ENCODE measurements at regions not wholly inside any gene's neighbourhood (a gene's known extent, or its start where the extent isn't known, plus 50 kb on each side); places are given as distances from the start of the nearest gene placed in this dataset.

GRCh38 chr18:25853691-25854433 is 236.6 kb downstream of the SS18 start:
- no peak for DNase-seq
- no peak overlapping the region for H3K4me3 ChIP-seq
- no peaks in the 10 kb centered on the region for H3K4me1 ChIP-seq
- no peak overlapping the region for H3K27ac ChIP-seq
- no peak for TF ChIP-seq CTCF (IDR thresholded peaks at IDR 0.05)
- H3K9ac ChIP-seq (ENCODE audit: low read depth in 2 of 2, low read length in 2 of 2): no peak overlapping the region
- intact Hi-C loops (cut with DNase I): no loop called here
- H3K27me3 ChIP-seq: no peaks in the 10 kb centered on the region
- no peaks in the 10 kb centered on the region for H3K36me3 ChIP-seq
- H3K9me3 ChIP-seq: no peaks in the 10 kb centered on the region

GRCh38 chr18:25843791-25844190 is 246.6 kb downstream of the SS18 start:
- H3K27ac ChIP-seq: no peak overlapping the region
- no peaks in the 10 kb centered on the region for H3K9me3 ChIP-seq
- DNase-seq: no peak
- no peak for TF ChIP-seq CTCF (IDR thresholded peaks at IDR 0.05)
- H3K4me1 ChIP-seq: no peaks in the 10 kb centered on the region
- no peak overlapping the region for H3K9ac ChIP-seq (ENCODE audit: low read depth in 2 of 2, low read length in 2 of 2)
- H3K27me3 ChIP-seq: no peaks in the 10 kb centered on the region
- no peaks in the 10 kb centered on the region for H3K36me3 ChIP-seq
- no peak overlapping the region for H3K4me3 ChIP-seq
- intact Hi-C loops (cut with DNase I): no loop called here

- no peak for DNase-seq
- no peaks in the 10 kb centered on the region for H3K27me3 ChIP-seq
- H3K27ac ChIP-seq: no peak overlapping the region
- H3K4me1 ChIP-seq: no peaks in the 10 kb centered on the region
- intact Hi-C loops (cut with DNase I): no loop called here
- H3K4me3 ChIP-seq: no peak overlapping the region
- no peak overlapping the region for H3K9ac ChIP-seq (ENCODE audit: low read depth in 2 of 2, low read length in 2 of 2)
- H3K9me3 ChIP-seq: no peaks in the 10 kb centered on the region
- no peak for TF ChIP-seq CTCF (IDR thresholded peaks at IDR 0.05)
- no peaks in the 10 kb centered on the region for H3K36me3 ChIP-seq
Observed at GRCh38 chr18:25842665-25843064, 247.7 kb downstream of the SS18 start.

DNA sequence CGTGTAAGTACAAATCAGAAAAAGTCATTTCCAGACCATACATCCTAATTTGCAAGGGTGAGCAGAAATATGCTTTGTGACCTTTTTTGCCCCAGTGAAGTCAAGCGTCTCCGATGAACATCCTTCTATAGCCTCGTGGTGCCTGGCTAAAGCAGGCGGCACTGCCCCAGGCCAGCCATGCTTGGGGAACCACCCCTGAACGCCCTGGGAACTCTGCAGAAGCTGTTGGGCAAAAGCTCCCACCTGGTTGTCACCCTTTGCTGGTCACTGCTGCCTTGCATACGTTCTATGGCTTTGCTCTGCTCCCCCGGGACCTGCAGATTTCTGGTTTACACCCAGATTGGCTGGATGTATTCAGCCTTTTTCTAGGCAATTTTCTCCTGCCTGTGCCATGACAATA is 256.4 kb downstream of the SS18 start:
- no peaks in the 10 kb centered on the region for H3K4me1 ChIP-seq
- H3K9me3 ChIP-seq: no peaks in the 10 kb centered on the region
- H3K36me3 ChIP-seq: no peaks in the 10 kb centered on the region
- H3K27me3 ChIP-seq: no peaks in the 10 kb centered on the region
- H3K9ac ChIP-seq (ENCODE audit: low read depth in 2 of 2, low read length in 2 of 2): no peak overlapping the region
- no peak for DNase-seq
- no peak overlapping the region for H3K27ac ChIP-seq
- intact Hi-C loops (cut with DNase I): loop anchor here (10.0 kb wide), 1 partner anchor 959 kb away; no protein-coding TSS in a partner anchor
- no peak overlapping the region for H3K4me3 ChIP-seq
- no peak for TF ChIP-seq CTCF (IDR thresholded peaks at IDR 0.05)

GRCh38 chr18:25832001-25832604 is 258.3 kb downstream of the SS18 start:
- Histone ChIP-seq H3K9me3 (no peaks in the 10 kb centered on the region), H3K9ac (ENCODE audit: low read depth in 2 of 2, low read length in 2 of 2) (no peak overlapping the region), H3K4me1 (no peaks in the 10 kb centered on the region), H3K36me3 (no peaks in the 10 kb centered on the region), H3K4me3 (no peak overlapping the region), H3K27ac (no peak overlapping the region), H3K27me3 (no peaks in the 10 kb centered on the region)
- peak; percentile 61 for TF ChIP-seq CTCF (IDR thresholded peaks at IDR 0.05)
- intact Hi-C loops (cut with DNase I): loop anchor here (10.0 kb wide), 1 partner anchor 957 kb away; no protein-coding TSS in a partner anchor
- DNase-seq: peak; percentile 42

Data from colonic mucosa (tissue), 4 donors.